ENCODE measurements at regions not wholly inside any gene's neighbourhood (a gene's known extent, or its start where the extent isn't known, plus 50 kb on each side); places are given as distances from the start of the nearest gene placed in this dataset.
"Not testable (repeated sequence)": the region's sequence is repeated elsewhere in the genome, so short reads cannot be mapped to it uniquely, and the experiment has no call there.

DNA sequence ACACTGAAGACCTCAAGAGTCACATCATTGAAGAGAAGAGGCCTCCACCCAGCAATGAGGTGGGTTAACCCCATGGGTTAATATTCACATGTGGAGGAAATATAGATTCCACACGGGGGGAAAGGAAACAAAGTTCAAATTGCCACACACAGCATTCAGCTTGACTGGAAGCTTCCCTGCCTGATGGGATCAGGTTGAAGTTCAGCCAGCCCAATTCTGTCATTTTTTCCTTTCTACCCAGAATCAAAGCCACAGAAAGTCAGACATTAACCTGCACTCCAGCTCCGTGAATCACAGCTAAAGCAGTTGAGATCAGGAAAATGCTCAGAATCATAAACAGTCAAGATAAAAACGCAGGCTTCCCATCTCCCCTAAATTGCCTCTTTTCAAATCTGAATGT, 208.7 kb upstream of the OBI1 start:
- Histone ChIP-seq H3K4me3 (no peak overlapping the region), H3K27ac (no peak overlapping the region), H3K36me3 (no peaks in the 10 kb centered on the region), H3K4me1 (no peaks in the 10 kb centered on the region), H3K9me3 (no peaks in the 10 kb centered on the region), H3K27me3 (no peaks in the 10 kb centered on the region)
- ATAC-seq (no peak), DNase-seq (no peak)
- 36 to 64% methylated on average over 3 of the region's 3 CpGs for WGBS, 2 donors
- TF ChIP-seq, protein P1, sequence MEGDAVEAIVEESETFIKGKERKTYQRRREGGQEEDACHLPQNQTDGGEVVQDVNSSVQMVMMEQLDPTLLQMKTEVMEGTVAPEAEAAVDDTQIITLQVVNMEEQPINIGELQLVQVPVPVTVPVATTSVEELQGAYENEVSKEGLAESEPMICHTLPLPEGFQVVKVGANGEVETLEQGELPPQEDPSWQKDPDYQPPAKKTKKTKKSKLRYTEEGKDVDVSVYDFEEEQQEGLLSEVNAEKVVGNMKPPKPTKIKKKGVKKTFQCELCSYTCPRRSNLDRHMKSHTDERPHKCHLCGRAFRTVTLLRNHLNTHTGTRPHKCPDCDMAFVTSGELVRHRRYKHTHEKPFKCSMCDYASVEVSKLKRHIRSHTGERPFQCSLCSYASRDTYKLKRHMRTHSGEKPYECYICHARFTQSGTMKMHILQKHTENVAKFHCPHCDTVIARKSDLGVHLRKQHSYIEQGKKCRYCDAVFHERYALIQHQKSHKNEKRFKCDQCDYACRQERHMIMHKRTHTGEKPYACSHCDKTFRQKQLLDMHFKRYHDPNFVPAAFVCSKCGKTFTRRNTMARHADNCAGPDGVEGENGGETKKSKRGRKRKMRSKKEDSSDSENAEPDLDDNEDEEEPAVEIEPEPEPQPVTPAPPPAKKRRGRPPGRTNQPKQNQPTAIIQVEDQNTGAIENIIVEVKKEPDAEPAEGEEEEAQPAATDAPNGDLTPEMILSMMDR (IDR thresholded peaks at IDR 0.05) = no peak
- intact Hi-C loops (cut with DNase I) = no loop called here

DNA sequence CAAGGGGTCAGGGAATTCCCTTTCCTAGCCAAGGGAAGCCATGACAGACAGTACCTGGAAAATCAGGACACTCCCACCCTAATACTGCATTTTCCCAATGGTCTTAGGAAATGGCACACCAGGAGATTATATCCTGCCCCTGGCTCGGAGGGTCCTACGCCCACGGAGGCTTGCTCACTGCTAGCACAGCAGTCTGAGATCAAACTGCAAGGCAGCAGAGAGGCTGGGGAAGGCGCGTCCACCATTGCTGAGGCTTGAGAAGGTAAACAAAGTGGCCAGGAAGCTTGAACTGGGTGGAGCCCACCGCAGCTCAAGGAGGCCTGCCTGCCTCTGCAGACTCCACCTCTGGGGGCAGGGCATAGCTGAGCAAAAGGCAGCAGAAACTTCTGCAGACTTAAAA, 207.1 kb upstream of the OBI1 start:
- H3K4me1 ChIP-seq; ATAC-seq; H3K9me3 ChIP-seq; intact Hi-C loops (cut with DNase I); H3K36me3 ChIP-seq; H3K4me3 ChIP-seq; DNase-seq; H3K27me3 ChIP-seq; H3K27ac ChIP-seq: not testable (repeated sequence)
- 48 to 56% methylated on average over 6 of the region's 6 CpGs for WGBS, 2 donors

DNA sequence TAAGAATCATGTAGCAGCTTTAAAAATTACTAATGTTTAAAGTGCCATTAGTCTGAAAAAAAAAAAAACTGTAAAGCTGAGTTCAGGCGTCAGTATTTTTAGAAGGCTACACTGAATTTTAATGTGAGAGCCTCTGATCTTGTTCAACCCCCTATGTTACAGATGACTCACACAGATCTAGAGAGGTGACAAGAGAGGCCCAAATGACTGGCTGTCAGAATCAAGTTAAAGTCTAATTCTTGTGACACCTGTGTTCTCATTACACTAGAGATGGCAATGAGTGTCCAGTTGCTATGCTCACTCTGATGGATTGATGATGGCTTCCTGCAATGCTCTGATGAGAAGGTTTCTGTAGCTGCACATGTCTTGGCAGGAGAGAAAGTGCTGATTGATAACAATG, 203.5 kb upstream of the OBI1 start:
- WGBS, 2 donors = 78 to 86% methylated on average over 1 of the region's 1 CpG
- H3K36me3 ChIP-seq = no peaks in the 10 kb centered on the region
- H3K4me3 ChIP-seq = no peak overlapping the region
- TF ChIP-seq, protein P1 (IDR thresholded peaks at IDR 0.05) = no peak
- no peaks in the 10 kb centered on the region for H3K27me3 ChIP-seq
- ATAC-seq (no peak), DNase-seq (no peak)
- intact Hi-C loops (cut with DNase I) = no loop called here
- no peaks in the 10 kb centered on the region for H3K4me1 ChIP-seq
- peaks cover 0 to 11% (median 0%) of the 10 kb centered on the region in 11 donors for H3K9me3 ChIP-seq
- no peak overlapping the region for H3K27ac ChIP-seq

DNA sequence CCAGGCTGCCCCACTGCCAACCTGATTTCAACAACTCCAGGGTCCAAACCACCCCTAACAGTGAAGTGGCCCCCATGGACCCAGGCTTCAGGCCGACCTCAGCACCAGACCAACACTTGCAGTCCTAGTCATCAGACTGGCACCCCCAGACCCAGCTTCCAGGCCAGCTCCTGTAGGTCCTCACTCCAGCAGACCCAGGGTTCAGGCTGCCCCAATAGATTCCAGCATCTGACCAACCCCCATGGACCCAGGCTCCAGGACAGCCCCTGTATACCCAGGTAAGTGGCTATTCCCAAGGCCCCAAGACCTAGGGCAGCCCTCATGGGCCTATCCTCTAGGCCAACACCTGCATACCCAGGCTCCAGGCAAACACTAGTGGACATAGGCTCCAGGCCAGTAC, 193.8 kb upstream of the OBI1 start:
- ATAC-seq (no peak), DNase-seq (no peak)
- Histone ChIP-seq H3K36me3 (no peaks in the 10 kb centered on the region), H3K9me3 (peaks cover 0 to 42% (median 11%) of the 10 kb centered on the region in 11 donors), H3K4me3 (no peak overlapping the region), H3K27ac (no peak overlapping the region), H3K27me3 (no peaks in the 10 kb centered on the region), H3K4me1 (no peaks in the 10 kb centered on the region)
- TF ChIP-seq, protein P1 (IDR thresholded peaks at IDR 0.05) = no peak
- intact Hi-C loops (cut with DNase I) = loop anchor here in 1 of 10 donors (10.0 kb wide), 1 partner anchor 62 kb away; no protein-coding TSS in a partner anchor
- WGBS, 2 donors = 67 to 74% methylated on average over 1 of the region's 1 CpG

DNA sequence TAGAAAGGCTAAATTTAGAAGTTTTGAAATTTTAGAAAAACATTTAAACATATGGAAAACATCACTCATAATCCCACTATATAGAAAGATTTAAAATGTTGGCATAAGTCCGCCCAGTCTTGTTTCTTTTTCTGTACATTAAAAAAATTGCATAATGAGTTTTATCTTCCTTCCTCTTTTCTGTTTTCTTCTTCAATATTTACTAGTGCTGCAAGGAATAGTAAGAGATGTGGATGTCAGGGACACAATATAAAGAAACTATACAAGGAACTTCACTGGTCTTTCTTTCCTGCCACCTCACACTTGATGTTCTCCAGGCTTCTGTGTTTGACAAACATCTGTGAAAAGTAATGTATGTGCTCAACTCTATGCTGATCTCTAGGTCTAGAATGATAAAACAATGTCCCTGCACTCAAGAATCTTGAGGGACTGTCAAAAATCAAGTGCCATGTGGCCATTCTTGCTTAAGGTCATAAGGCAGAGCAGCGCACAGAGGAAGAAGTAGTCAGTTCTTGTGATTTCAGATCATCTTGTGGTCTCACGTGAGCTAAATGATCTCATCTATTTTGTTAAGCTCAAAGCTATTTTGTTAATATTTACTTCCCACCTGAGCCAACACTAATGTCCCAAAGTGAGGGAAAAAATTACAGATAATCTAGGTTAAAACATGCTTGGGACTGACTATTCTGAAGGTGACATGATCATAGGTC, 186.9 kb upstream of the OBI1 start:
- H3K27me3 ChIP-seq = no peaks in the 10 kb centered on the region
- intact Hi-C loops (cut with DNase I) = no loop called here
- TF ChIP-seq, protein P1 (IDR thresholded peaks at IDR 0.05) = no peak
- DNase-seq = no peak
- no peaks in the 10 kb centered on the region for H3K9me3 ChIP-seq
- WGBS, 2 donors = 63 to 72% methylated on average over 3 of the region's 3 CpGs
- H3K36me3 ChIP-seq = no peaks in the 10 kb centered on the region
- no peaks in the 10 kb centered on the region for H3K4me1 ChIP-seq
- H3K27ac ChIP-seq = no peak overlapping the region
- no peak overlapping the region for H3K4me3 ChIP-seq
- no peak for ATAC-seq
